DMS53 (cell line): ENCODE measurements at regions not wholly inside any gene's neighbourhood (a gene's known extent, or its start where the extent isn't known, plus 50 kb on each side); places are given as distances from the start of the nearest gene placed in this dataset.
"Not testable (repeated sequence)": the region's sequence is repeated elsewhere in the genome, so short reads cannot be mapped to it uniquely, and the experiment has no call there.

Experiments
- DNase-seq: peaks from one replicate; lab custom pipeline; 2025; lab: John Stamatoyannopoulos, UW

- not testable (repeated sequence) for DNase-seq
Measured at GRCh38 chr1:761791-762190, 75.3 kb upstream of the OR4F16 start.

- DNase-seq: not testable (repeated sequence)
Measured at GRCh38 chr1:771449-771848, 85.0 kb upstream of the OR4F16 start.

GRCh38 chr1:777480-778180, 91.2 kb upstream of the OR4F16 start:
- not testable (repeated sequence) for DNase-seq

- not testable (repeated sequence) for DNase-seq
Measured at GRCh38 chr1:778451-779278, 92.2 kb upstream of the OR4F16 start.

- DNase-seq: not testable (repeated sequence)
Measured at GRCh38 chr1:779621-780020, 93.2 kb upstream of the OR4F16 start.

DNA sequence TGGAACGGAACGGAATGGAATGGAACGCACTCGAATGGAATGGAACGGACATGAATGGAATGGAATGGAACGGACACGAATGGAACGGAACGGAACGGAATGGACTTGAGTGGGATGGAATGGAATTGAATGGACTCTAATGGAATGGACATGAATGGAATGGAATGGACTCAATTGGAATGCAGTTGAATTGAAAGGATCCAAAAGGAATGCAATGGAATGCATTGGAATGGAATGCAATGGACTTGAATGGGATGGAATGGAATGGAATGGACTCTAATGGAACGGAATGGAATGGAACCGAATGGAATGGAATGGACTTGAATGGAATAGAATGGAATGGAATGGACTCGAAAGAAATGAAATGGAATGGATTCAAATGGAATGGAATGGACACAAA, 102.4 kb upstream of the OR4F16 start:
- DNase-seq: no peak

DNA sequence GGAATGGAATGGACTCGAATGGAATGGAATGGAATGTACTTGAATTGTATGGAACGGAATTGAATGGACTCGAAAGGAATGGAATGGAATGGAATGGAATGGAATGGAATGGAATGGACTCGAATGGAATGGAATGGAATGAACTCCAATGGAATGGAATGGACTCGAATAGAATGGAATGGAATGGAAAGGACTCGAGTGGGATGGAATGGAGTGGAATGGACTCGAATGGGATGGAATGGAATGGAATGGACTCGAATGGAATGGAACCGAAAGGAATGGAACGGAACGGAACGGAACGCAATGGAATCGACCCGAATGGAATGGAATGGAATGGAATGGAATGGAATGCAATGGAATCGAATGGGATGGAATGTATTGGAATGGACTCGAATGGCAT, 103.2 kb upstream of the OR4F16 start:
- not testable (repeated sequence) for DNase-seq

GRCh38 chr1:790388-790930, 104.0 kb upstream of the OR4F16 start:
- not testable (repeated sequence) for DNase-seq

GRCh38 chr1:794310-794709, 107.9 kb upstream of the OR4F16 start:
- DNase-seq: not testable (repeated sequence)

- DNase-seq: not testable (repeated sequence)
Measured at GRCh38 chr1:794918-795584, 108.6 kb upstream of the OR4F16 start.

DNA sequence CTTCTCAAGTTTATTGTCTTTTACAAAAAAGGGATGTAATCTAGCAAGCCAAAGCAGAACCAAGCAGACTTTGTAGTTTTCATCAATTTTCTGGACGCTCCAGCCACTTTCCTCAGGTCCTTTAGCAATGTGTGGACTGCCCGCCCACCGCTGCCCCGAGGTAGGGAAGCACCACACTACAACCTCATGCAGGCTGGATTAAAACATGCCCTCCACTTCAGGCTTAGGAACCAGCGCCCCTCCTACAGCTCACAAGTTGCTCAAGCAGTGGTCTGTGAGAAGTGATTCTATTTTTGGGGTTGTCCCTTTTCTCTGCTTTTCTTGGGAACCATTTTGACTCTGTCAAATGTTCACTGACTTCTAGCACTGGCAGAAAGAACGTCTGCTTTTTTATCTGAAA, 111.2 kb upstream of the OR4F16 start:
- not testable (repeated sequence) for DNase-seq

DNA sequence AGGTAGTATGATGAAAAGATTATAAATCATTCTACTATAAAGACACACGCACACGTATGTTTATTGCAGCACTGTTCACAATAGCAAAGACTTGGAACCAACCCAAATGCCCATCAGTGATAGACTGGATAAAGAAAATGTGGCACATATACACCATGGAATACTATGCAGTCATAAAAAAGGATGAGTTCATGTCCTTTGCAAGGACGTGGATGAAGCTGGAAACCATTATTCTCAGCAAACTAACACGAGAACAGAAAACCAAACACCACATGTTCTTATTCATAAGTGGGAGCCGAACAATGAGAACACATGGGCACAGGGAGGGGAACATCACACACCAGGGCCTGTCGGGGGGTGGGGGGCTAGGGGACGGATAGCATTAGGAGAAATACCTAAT, 113.9 kb upstream of the OR4F16 start:
- DNase-seq: not testable (repeated sequence)

- peak; percentile 67 for DNase-seq
Measured at GRCh38 chr1:804378-805115, 118.1 kb upstream of the OR4F16 start.

- DNase-seq: not testable (repeated sequence)
Measured at GRCh38 chr1:805310-805709, 118.4 kb upstream of the SAMD11 start.

- not testable (repeated sequence) for DNase-seq
Measured at GRCh38 chr1:807066-807465, 116.7 kb upstream of the SAMD11 start.

DNA sequence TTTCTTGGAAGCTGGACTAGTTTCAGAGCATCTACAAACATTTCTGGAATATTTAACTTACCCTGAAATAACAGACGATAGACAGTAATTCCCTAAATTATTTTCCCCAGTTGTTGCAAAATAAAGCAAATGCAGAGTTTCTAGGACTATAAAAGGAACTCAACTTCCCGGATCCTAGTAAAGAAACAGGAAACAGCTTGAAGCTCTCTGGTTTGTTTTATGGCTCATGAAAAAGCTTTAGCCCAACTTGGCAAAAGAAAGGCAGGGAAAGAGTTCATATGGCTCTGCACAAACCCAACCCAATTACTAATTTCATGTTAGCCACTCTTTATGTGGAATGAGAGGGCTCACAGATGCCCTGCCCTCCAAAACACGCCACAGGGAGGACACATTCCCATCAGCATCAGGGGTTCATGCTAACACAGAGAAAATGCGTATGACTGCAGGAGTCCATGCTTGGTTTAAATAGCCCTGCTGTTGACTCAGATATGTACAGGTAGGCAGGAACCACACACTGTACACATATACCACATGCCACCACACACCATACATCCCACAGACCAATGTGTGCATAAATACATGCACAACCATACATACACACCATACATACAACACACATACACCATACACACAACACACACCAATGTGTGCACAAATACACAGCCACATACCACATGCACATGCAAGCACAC, 115.9 kb upstream of the SAMD11 start:
- not testable (repeated sequence) for DNase-seq

DNA sequence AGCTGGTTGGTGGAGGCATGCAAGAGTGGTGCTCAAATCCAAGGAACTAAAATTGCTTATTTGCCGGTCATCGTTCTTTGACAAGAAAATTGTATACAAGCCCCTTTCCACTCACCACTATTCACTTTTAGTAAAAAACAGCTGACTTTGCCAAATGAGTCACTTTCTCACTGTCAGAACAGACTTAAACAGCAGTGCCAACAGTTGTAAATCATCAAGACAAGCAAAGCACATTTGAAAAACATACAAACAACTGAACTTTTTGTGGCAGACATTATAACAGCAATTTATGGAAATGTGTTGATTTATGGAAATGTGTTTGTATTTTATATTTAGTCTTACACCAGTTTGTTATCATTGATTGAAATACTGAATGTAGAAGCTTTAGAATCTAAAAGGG, 112.8 kb upstream of the SAMD11 start:
- not testable (repeated sequence) for DNase-seq

DNA sequence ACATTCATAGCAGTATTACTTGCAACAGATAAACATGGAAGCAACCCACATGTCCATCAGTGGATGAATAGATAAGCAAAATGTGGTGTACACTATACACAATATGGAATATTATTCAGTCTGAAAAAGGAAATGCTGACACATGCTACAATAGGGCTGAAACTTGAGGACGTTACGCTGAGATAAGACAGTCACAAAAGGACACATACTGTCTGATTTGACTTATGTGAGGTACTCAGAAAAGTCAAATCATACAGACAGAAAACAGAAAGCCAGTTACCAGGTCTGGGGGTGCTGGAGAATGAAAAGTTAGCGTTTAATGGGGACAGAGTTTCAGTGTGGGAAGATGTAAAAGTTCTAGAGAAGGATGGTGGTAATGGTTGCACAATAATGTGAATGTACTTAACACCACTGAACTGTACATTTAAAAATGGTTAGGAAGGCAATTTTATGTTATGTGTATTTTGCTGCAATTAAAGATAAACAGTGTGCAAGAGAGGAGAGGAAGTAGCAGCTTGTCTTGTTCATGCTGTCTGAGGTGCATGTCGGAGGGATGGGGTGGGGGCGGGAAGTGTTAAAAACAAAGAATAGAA, 111.1 kb upstream of the SAMD11 start:
- not testable (repeated sequence) for DNase-seq

- not testable (repeated sequence) for DNase-seq
Measured at GRCh38 chr1:814543-814942, 109.2 kb upstream of the SAMD11 start.

GRCh38 chr1:815147-815922, 108.4 kb upstream of the SAMD11 start:
- not testable (repeated sequence) for DNase-seq
